Hematopoietic multipotent progenitor cell treated with erythropoietin and hydrocortisone succinate and interleukin-3 and kit ligand, for 17 days (in vitro differentiated cells): ENCODE measurements at regions not wholly inside any gene's neighbourhood (a gene's known extent, or its start where the extent isn't known, plus 50 kb on each side); places are given as distances from the start of the nearest gene placed in this dataset.

Source experiments
- DNase-seq: peaks from one replicate; pipeline ENCODE4 v3.0.0-alpha.2; 2015; ENCODE audit warnings: low spot score

DNA sequence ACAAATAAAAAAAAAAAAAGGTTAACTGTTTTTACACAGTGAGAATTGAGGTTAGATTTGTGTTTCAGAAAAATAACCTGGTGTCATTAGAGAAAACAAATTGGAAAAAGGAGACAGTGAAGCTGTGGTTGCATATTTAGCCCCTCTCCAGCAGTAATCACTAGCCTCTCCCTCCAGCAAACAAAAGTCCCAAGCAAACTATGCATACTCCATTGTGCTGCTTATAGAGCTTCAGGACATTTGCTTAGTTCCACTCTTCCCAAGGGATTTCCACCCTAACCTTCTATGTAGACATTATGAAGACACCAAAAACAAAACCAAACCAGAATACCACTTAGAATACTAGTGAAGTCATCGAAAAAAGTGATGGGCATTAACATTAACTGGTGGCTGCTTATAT is 534.2 kb upstream of the CDH2 start:
- DNase-seq = no peak

- DNase-seq = no peak
Measured at GRCh38 chr18:28707006-28707405, 530.1 kb upstream of the CDH2 start.

DNA sequence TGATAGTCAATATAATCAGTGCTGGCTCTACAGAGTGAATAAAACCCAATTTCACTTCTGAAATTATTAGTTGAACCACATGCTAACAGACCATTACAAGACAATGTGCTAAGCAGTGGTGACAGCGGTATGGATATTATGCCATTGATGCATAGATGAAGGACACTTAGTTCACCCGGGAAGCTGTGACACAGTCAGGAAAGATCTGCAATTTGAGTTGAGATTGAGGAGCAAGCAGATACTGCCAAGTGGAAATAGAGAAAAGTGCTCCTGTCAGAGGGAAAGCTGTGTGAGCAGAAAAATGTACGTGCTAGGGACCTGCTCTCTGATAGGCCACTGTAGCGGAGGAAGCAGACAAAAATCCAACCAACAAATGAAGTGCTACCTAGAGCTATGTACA is 529.5 kb upstream of the CDH2 start:
- DNase-seq = no peak

- no peak for DNase-seq
Measured at GRCh38 chr18:28705482-28705881, 528.6 kb upstream of the CDH2 start.

- no peak for DNase-seq
Measured at GRCh38 chr18:28692337-28692736, 515.4 kb upstream of the CDH2 start.

DNA sequence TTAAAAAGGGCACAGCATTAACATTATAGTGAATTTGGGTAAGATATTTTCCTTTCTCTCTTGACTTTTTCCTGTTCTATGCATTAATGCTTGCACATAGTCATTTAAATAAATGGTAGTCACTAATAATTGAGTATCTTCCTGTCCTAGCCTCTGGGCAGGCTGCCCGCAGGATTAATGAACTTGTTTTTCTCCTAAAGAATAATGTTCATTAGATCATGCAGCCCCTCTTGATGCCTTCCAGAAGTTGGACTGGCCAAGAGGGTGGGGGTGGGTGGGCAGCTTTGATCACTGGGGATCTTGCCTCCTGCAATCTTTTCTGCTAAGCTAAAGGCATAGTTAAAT is 514.5 kb upstream of the CDH2 start:
- no peak for DNase-seq

- no peak for DNase-seq
Measured at GRCh38 chr18:28690836-28691495, 514.0 kb upstream of the CDH2 start.

GRCh38 chr18:28690100-28690499 is 513.2 kb upstream of the CDH2 start:
- DNase-seq = no peak

DNA sequence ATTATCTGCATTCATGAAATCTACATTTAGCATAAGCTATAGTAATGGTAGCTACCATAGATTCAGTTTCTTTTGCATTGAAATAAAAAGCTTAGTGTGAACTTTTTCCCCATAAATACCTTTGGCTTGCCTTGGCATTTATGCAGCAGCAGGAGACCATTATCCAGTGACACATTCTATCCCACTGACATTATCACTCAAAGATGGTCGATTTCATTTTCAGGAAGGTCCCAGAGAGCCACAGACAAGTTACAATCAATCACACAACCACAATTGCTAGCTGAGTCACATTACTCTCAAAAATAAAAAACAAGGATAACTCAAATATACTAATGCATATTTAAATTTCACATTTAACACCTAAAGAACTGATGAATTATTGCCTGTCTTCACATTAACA is 512.7 kb upstream of the CDH2 start:
- no peak for DNase-seq

DNA sequence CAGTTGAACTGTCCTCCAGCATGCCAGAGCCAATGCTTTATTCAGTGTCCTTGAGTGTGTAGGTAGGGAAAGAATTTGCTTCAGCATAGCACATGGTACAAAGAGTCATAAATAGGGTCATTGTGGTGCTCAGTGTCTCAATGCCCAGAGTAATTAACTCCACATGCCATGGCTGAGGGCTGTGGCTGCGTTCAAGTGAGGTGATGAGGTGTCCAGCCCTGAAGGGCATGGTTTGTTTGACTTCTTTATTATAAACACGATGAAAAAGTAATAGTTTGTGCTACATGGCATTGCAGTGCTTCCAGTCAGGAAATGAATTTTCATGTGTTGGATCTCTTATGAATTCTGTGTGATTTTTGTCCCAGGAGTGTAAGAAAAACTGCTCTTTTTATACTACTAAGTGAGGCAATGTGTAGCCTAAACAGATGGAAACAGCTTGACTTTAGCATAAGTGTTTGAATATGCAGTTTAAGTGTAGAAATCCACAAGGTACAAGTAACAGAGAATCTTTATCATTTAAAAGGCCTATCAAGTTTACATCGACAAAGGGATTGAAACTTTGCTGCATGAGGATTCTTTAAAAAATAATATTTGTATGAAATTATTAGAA is 507.9 kb upstream of the CDH2 start:
- no peak for DNase-seq

GRCh38 chr18:28682912-28683311 is 506.0 kb upstream of the CDH2 start:
- DNase-seq = no peak

DNA sequence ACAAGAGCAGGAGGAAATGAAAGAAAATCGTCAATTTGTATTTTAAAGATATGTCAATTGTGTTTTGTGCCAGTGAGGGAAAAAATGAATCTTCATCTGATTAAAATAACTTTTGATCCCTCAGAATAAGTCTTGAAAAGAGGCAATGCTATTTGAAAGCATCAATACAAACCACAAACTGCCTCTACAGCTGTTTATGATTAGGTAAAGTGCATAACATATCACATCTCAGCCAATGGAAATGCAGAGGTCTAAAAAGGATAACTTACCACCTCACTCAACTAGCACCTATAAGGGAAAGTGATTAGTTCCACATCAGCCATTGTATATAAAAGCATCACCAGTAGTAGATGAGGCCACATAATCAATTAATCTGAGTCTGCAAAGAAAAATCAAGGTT is 492.2 kb upstream of the CDH2 start:
- no peak for DNase-seq

DNA sequence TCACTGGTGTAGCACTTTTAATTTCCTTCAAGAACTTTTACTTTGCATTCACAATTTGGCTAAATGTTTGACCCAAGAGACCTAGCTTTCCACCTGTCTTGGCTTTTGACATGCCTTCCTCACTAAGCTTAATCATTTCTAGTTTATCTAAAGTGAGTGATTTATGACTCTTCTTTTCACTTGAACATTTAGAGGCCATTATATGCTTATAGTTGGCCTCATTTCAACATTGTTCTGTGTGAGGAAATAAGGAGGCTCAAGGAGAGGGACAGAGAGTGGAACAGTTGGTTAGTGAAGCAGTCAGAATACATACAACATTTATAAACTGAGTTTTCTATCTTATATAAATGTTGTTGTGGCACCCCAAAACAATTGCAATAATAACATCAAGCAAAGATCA is 489.3 kb upstream of the CDH2 start:
- DNase-seq = no peak

GRCh38 chr18:28657961-28658360 is 481.0 kb upstream of the CDH2 start:
- no peak for DNase-seq

GRCh38 chr18:28652654-28653053 is 475.7 kb upstream of the CDH2 start:
- no peak for DNase-seq

GRCh38 chr18:28651298-28651697 is 474.4 kb upstream of the CDH2 start:
- no peak for DNase-seq

DNA sequence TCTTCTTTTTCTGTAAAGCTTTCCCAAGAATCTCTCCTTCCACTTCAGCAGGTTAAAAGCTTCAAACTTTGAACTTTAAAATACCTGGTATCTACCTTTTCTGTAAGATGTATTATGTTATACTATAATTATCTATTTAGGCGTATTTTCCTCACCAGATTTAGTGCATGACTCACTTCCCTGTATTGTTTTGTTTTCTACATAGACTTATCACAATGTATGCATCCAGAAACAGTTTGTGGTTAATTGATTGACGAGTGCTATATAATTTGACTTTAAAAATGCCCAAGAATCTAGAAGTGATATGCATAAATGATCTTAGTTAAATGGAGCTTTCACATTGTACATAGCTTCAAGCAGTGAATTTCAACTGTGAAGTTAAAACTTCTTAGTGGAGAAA is 473.9 kb upstream of the CDH2 start:
- no peak for DNase-seq

GRCh38 chr18:28647961-28648360 is 471.0 kb upstream of the CDH2 start:
- no peak for DNase-seq

GRCh38 chr18:28637897-28638296 is 461.0 kb upstream of the CDH2 start:
- DNase-seq = no peak

DNA sequence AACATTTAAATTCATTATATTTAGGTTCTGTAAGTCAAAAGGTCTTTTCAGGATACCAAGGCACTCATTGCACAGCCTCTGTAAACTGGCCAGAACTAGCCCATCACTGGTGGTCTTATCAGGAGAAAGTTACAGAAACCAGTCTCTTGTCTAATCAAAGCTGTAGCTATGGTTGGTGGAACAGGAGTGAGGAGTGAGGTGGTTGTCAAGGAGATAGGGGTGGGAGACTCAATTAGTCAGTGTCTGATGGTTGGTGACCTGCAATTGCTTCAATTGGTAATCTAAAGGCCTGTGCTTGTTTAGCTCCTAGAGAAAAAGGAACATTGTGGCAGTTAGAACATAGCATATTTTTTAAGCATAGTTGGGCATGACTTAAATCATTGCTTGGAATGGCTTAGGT is 458.6 kb upstream of the CDH2 start:
- no peak for DNase-seq

DNA sequence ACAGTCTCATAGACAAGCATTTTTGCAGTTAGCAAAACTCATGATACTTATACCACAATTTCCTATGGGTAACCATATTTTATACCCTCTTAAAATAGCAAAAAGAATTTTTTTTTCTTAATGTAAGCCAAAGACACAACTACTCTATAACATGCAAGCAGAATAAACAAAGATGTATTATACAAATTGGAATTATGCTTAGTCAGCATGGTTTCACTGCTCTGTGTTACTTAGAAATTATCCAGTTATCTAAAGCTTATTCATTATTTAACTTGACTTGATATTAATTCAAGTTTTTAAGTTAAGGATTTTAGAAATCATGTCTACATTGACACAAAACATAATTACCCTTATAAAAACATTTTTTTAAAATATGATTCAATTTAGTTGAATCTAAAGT is 449.8 kb upstream of the CDH2 start:
- no peak for DNase-seq

GRCh38 chr18:28607991-28608390 is 431.1 kb upstream of the CDH2 start:
- DNase-seq = no peak

GRCh38 chr18:28606686-28607085 is 429.8 kb upstream of the CDH2 start:
- no peak for DNase-seq

GRCh38 chr18:28602391-28602790 is 425.5 kb upstream of the CDH2 start:
- no peak for DNase-seq
